ENCODE measurements at regions not wholly inside any gene's neighbourhood (a gene's known extent, or its start where the extent isn't known, plus 50 kb on each side); places are given as distances from the start of the nearest gene placed in this dataset.

DNA sequence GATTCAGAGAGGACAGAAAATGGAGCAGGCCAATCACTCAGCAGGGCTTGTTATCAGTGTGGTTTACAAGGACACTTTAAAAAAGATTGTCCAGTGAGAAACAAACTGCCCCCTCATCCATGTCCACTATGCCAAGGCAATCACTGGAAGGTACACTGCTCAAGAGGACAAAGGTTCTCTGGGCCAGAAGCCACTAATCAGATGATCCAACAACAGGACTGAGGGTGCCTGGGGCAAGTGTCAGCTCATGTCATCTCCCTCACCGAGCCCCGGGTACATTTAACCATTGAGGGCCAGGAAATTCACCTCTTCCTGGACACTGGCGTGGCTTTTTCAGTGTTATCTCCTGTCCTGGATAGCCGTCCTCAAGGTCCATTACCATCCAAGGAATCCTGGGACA is 513.7 kb upstream of the EPHA6 start:
- H3K79me2 ChIP-seq (ENCODE audit: control insufficient read depth, insufficient read depth, low read length), result no peaks in the 10 kb centered on the region
- no peaks in the 10 kb centered on the region for H3K4me1 ChIP-seq (ENCODE audit: control insufficient read depth, extremely low read depth, insufficient read depth, low read length)
- no peak overlapping the region for H3K27ac ChIP-seq (ENCODE audit: insufficient read depth, low read length)
- DNase-seq (ENCODE audit: low read depth in 2 of 2), result no peak
- H2AFZ ChIP-seq (ENCODE audit: low read length), result no peak overlapping the region
- no peaks in the 10 kb centered on the region for H3K36me3 ChIP-seq (ENCODE audit: control insufficient read depth, insufficient read depth, low read length)
- no peak overlapping the region for H3K4me3 ChIP-seq (replicated peaks in 1 of 4; ENCODE audit: control extremely low read depth in 1 of 4, insufficient read depth in 1 of 4, low read depth in 3 of 4, low read length in 4 of 4)
- no peaks in the 10 kb centered on the region for H3K27me3 ChIP-seq (ENCODE audit: control insufficient read depth, insufficient read depth, low read length)
- no peaks in the 10 kb centered on the region for H3K9me3 ChIP-seq (ENCODE audit: control insufficient read depth, insufficient read depth, low read depth, low read length)
- H4K20me1 ChIP-seq (ENCODE audit: control insufficient read depth, extremely low read depth, insufficient read depth, low read length), result no peaks in the 10 kb centered on the region
- H3K4me2 ChIP-seq (ENCODE audit: extremely low read depth, insufficient read depth, low read length), result no peak overlapping the region
- TF ChIP-seq, protein P1, sequence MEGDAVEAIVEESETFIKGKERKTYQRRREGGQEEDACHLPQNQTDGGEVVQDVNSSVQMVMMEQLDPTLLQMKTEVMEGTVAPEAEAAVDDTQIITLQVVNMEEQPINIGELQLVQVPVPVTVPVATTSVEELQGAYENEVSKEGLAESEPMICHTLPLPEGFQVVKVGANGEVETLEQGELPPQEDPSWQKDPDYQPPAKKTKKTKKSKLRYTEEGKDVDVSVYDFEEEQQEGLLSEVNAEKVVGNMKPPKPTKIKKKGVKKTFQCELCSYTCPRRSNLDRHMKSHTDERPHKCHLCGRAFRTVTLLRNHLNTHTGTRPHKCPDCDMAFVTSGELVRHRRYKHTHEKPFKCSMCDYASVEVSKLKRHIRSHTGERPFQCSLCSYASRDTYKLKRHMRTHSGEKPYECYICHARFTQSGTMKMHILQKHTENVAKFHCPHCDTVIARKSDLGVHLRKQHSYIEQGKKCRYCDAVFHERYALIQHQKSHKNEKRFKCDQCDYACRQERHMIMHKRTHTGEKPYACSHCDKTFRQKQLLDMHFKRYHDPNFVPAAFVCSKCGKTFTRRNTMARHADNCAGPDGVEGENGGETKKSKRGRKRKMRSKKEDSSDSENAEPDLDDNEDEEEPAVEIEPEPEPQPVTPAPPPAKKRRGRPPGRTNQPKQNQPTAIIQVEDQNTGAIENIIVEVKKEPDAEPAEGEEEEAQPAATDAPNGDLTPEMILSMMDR (conservative IDR thresholded peaks at IDR 0.05 in 1 of 2, IDR thresholded peaks at IDR 0.05 in 1 of 2; ENCODE audit: low read depth in 1 of 2, low read length in 2 of 2), result no peak
- TF ChIP-seq EZH2 (IDR thresholded peaks at IDR 0.05; ENCODE audit: low read length, missing control alignments), result no peak
- H3K9ac ChIP-seq (ENCODE audit: insufficient read depth, low read length), result no peak overlapping the region

- Histone ChIP-seq H4K20me1 (ENCODE audit: control insufficient read depth, extremely low read depth, insufficient read depth, low read length) (no peaks in the 10 kb centered on the region), H3K9ac (ENCODE audit: insufficient read depth, low read length) (no peak overlapping the region), H3K36me3 (ENCODE audit: control insufficient read depth, insufficient read depth, low read length) (no peaks in the 10 kb centered on the region), H3K4me1 (ENCODE audit: control insufficient read depth, extremely low read depth, insufficient read depth, low read length) (no peaks in the 10 kb centered on the region), H3K9me3 (ENCODE audit: control insufficient read depth, insufficient read depth, low read depth, low read length) (no peaks in the 10 kb centered on the region), H2AFZ (ENCODE audit: low read length) (no peak overlapping the region), H3K4me3 (replicated peaks in 1 of 4; ENCODE audit: control extremely low read depth in 1 of 4, insufficient read depth in 1 of 4, low read depth in 3 of 4, low read length in 4 of 4) (no peak overlapping the region), H3K4me2 (ENCODE audit: extremely low read depth, insufficient read depth, low read length) (no peak overlapping the region), H3K27ac (ENCODE audit: insufficient read depth, low read length) (no peak overlapping the region), H3K27me3 (ENCODE audit: control insufficient read depth, insufficient read depth, low read length) (no peaks in the 10 kb centered on the region), H3K79me2 (ENCODE audit: control insufficient read depth, insufficient read depth, low read length) (no peaks in the 10 kb centered on the region)
- DNase-seq (ENCODE audit: low read depth in 2 of 2), result no peak
- TF ChIP-seq, protein P1 (conservative IDR thresholded peaks at IDR 0.05 in 1 of 2, IDR thresholded peaks at IDR 0.05 in 1 of 2; ENCODE audit: low read depth in 1 of 2, low read length in 2 of 2), result no peak
- TF ChIP-seq EZH2 (IDR thresholded peaks at IDR 0.05; ENCODE audit: low read length, missing control alignments), result no peak
Measured at GRCh38 chr3:96319166-96319565, 495.2 kb upstream of the EPHA6 start.

DNA sequence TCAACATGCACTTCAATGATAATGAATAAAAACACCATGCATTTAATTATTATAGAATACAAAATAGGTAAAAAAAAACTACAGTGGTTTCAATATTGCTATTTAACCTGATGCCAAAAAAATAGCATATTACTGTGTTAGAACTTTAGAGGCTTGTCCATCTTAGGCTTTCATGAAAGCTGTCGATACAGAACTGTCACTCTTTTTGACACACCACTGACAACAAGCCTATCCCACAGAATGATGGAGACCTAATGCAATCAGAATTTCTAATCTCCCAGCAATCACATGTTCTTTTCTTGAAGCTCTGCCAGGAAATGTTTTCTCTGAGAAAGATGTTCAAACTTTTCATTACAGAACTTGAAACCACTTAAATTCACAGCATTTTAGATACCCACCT is 490.3 kb upstream of the EPHA6 start:
- TF ChIP-seq, protein P1 (conservative IDR thresholded peaks at IDR 0.05 in 1 of 2, IDR thresholded peaks at IDR 0.05 in 1 of 2; ENCODE audit: low read depth in 1 of 2, low read length in 2 of 2), result no peak
- TF ChIP-seq EZH2 (IDR thresholded peaks at IDR 0.05; ENCODE audit: low read length, missing control alignments), result no peak
- no peak overlapping the region for H3K4me2 ChIP-seq (ENCODE audit: extremely low read depth, insufficient read depth, low read length)
- no peaks in the 10 kb centered on the region for H3K4me1 ChIP-seq (ENCODE audit: control insufficient read depth, extremely low read depth, insufficient read depth, low read length)
- H4K20me1 ChIP-seq (ENCODE audit: control insufficient read depth, extremely low read depth, insufficient read depth, low read length), result no peaks in the 10 kb centered on the region
- no peak for DNase-seq (ENCODE audit: low read depth in 2 of 2)
- no peaks in the 10 kb centered on the region for H3K79me2 ChIP-seq (ENCODE audit: control insufficient read depth, insufficient read depth, low read length)
- H3K27me3 ChIP-seq (ENCODE audit: control insufficient read depth, insufficient read depth, low read length), result no peaks in the 10 kb centered on the region
- H3K4me3 ChIP-seq (replicated peaks in 1 of 4; ENCODE audit: control extremely low read depth in 1 of 4, insufficient read depth in 1 of 4, low read depth in 3 of 4, low read length in 4 of 4), result no peak overlapping the region
- H3K9ac ChIP-seq (ENCODE audit: insufficient read depth, low read length), result no peak overlapping the region
- H2AFZ ChIP-seq (ENCODE audit: low read length), result no peak overlapping the region
- H3K27ac ChIP-seq (ENCODE audit: insufficient read depth, low read length), result no peak overlapping the region
- no peaks in the 10 kb centered on the region for H3K9me3 ChIP-seq (ENCODE audit: control insufficient read depth, insufficient read depth, low read depth, low read length)
- no peaks in the 10 kb centered on the region for H3K36me3 ChIP-seq (ENCODE audit: control insufficient read depth, insufficient read depth, low read length)
